NCI-H345 (cell line): ENCODE measurements at regions not wholly inside any gene's neighbourhood (a gene's known extent, or its start where the extent isn't known, plus 50 kb on each side); places are given as distances from the start of the nearest gene placed in this dataset.

ENCODE experiments used
- DNase-seq: peaks from one replicate; lab custom pipeline; 2025; lab: John Stamatoyannopoulos, UW

DNA sequence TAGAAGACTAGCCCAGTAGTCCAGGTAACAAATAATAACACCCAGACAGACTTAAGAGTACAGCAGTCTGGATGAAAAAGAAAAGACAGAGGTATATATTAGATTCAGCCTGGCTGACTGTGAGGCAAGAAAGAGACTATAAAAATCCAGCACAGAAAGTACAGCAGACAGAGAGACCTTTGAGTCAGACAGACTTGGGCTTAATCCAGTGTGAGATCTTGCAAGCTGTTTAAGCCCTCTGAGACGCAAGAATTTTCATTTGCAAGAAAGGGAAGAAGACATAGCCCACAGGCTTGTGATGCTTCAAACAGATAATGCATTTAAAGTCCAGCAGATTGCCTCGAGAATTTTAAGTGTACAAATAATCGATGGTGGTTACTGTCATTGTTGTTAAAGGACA lies 471.4 kb downstream of the LIG4 start:
- no peak for DNase-seq

DNA sequence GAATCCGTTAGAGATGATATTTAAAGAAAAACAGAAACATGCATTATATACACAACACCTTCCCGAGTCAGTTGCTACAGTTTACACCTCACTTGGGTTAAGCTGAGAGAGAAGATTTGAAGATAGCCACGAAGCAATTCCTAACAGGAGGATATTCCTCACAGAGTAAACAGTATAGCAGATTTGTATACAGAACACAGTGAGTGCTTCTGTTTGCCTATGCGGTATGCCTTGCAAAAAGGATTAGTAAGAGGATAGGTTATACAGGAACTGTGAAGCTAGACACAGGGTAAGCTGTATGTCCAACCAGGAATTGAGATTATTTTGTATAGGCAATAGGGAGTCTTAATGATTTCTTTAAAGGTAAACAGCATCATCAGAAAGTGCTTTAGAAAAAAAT lies 471.8 kb downstream of the LIG4 start:
- peak; percentile 42 for DNase-seq

DNA sequence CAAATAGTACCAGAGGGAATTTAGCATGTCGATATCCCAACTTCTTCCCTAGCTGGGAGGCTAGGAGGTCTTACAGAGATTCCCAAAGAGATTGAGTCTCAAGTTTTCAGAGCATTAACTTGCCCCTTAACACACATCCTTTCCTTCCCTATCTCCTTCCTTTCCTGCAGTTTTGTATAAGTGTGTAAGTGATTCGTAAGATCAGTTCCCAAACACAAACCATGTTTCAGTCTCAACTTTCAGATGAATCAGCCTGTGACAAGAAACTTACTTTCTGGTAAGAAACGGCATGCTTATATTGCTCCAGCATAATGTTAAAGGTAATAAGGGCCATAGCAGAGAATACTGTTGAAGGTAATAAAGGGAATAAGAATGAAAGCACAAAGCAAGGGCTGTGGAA lies 472.2 kb downstream of the LIG4 start:
- no peak for DNase-seq

DNA sequence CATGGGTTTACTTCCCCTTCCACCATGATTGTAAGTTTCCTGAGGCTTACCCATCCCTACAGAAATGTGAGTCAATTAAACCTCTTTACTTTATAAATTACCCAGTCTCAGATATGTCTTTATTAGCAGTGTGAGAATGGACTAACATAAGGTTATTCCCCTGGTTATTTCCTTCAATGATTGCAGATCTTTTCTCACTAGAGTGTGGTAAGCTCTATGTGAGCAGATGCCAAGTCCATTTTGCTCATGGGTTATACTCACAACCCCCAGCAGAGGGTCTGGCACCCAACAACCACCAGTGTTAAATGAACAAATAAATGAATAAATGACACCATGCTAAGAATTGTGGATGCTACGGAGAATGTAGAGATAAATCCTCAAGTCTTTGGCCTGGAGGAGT lies 472.8 kb downstream of the LIG4 start:
- no peak for DNase-seq

DNA sequence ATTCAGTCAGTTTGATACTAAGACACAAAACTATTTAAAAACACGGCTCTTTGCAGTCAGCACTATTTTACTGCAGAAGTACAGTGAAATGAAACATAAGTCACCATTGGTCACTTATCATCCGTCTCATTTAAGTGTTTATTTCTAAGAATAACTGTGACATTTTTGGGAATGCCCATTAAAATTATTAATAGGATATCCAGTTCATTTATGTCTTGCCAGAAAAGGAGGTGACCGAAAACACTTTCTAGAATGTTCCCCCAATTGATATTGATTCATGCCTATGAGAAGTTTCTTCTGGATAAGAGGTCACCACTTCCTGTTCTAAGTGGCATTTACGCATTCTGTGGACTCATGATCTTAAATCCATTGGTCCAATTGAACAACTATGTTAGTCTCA lies 477.3 kb downstream of the LIG4 start:
- DNase-seq: no peak

DNA sequence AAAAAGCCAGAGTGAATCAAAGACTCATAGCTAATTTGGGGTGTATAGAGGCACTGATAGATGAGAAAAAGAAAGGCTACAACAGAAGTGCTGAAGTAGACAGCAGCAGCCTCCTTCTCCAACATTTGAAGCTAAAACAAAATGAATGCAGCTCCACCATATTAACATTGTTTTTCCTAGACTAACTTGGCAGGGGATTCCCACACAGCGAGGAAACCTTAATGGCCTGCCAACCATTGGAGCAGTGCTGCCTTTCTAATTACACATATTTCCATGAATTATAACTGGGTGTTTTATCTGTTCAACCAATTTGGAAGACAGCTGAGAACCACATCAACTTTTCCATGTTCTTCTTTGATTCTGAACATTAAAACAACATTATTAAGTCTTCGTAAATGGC lies 478.6 kb downstream of the LIG4 start:
- DNase-seq: no peak

DNA sequence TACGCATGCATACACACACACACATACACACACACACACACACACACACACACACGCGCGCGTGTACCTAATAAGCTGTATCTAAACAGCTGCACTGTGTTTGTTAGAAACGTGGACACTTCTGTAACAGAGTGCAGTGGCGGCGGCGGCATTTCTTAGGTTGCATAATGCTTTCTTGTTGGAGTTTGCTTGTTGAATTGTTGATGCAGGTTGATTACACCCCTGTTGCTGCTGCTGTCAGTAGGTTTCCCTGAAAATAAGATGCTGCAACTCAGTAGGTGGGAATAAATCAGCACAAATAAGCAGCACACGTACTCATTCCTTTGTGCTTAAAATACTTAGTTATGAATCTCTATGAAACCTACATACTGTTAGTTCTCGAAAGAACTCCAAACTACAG lies 479.2 kb downstream of the LIG4 start:
- DNase-seq: no peak

DNA sequence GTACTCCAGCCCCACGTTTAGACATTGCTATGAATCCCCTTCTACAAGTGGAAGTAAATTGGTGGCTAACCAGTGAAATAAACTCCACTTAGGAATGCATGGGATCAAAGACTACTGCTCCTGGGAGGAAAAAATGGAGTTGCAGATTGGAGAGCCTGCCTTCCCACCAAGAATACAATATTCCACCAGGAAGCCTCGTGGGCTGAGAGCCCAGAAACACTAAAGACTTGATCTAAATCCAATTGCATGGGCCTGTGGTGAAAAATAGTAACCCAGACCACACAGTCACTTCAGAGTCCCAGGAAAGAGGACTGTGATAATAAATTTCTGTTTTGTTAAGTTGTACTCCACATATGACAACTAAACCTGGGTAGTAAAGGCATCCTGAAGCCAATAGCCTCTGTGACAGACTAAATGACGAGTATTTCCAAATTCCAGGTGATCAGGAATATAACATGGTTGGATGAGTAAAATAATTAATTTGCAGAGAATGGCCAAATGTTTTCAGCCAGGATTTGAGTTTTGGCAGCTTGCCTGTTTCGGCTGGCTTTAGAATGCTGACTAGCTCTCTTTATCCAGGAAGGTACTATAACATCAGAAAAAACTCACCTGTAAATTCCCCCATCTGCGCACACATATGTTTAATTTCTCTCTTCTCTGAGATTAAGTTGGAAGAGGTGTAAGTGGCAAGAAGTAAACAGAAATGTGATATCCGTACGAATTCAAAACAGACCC lies 480.3 kb downstream of the LIG4 start:
- no peak for DNase-seq

DNA sequence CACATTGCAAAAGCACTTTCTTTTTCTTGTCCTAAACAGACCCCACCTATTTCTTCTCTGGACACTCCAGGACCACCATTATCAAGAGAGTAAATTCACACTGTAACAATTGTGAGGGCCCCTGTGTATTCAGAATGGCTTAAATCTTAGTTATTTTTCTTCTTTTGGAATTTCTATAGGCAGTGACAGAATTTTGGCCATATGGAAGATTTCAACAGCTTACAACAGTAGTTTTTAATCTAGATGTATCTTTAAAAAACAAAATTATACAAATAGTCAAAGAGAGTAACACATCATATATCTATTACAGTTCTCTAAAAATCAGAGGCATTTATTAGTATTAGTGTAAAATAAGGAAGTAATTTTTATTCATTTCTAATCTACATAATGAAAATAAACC lies 482.1 kb downstream of the LIG4 start:
- DNase-seq: no peak

DNA sequence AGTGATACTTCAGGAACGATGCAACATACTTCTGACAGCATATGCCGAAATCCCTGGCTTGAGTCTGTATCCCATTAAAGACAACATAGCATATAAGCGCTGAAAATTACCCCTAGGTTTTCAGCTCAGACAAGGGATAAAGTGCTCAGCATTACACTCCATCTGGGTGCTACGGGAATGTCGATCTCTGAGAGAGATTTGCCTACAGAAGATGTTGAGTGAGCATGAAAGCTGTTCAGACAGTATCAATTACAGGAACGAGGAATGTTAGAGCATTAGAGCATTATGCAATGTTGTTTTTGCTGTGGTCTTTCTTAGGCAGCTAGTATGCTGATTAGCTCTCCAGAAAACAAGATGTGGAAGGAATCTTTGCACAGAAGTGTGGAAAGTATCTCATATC lies 484.5 kb downstream of the LIG4 start:
- DNase-seq: no peak

DNA sequence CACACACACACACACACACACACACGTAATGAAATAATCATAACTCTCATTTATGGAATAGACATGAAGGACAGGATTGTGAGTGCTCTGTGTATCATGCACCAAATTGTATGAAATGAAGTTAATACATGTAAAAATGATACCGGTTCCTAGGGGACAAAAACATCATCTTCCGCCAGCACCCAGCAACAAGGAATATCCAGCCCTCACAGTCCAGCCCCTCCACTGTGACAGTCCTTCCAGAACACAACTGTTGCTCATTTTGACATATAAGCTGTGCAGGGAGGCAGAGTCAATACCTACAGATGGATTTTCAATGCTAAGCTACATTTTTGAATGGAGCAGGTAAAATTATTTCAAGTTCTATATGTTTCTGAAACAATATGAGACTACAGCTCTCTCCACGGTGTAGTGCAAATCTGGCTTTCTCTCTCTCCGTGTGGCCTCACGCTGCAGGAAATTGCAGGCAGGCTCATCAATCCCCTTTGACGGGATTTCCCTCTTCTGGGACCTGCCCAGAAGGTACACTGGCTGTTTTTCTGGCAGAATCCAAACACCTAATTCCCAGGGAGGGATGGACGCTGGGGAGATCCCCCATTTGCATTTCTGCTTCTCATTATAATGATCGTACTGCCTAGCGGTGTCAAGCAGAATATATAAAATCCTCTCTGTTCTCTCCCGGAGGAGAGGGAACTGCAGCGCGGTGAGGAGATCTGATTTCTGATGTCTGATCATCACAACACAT lies 494.0 kb downstream of the LIG4 start:
- DNase-seq: no peak

DNA sequence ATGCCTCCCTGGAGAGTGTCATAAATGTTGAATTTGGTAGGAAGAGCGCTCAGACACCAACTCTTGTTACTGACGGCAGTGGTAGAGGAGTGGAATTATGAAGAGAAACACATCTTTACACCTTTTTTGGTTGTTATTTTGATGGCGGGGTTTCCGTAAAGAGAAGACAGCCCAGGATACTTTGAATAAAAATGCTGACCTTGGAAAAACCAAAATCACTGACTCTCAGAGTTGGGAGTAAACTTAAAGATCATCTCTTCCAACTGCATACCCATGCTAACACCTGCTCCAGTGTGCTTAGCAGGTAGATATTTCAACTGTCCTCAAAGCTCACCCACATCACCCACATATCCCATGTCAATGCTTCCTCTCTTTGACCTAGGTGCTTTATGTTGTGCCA lies 498.6 kb downstream of the LIG4 start:
- no peak for DNase-seq

DNA sequence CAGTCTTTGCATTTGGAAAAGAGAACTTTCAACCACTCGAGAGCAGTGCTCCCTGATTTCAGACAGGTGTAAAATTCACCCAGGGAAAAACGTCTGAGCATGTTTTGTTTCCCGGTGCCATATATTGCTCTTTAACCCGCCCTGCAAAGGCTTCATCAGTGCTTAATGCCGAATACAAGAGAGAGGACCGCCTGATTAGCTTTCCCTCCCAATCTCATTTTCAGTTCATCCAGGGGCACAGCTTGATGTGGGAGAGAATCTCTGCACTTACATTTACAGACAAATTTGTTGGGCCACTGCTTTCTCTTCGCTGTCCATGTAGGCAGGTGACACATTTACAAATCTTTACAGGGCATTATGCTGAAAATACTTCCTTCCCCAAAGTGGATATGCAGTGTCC lies 499.1 kb downstream of the LIG4 start:
- no peak for DNase-seq

DNA sequence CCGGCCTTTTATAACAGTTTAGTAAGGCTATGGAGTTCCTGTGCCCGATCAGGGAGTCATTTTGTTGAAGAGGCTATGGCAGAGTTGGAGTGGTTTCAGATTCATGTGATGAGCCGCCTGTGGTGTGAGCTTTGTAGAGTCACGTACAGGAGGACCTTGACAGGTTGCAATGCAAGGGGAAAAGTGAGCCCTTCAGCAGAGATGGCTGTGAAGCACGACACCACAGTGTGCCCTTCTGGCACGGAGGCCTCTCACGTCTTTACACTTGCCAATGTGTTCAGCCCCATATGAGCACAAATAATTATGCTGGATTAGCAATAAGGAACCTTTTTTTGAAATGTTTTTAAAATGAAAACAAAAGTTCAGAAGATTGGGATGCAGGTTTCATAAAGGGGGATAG lies 499.8 kb downstream of the LIG4 start:
- DNase-seq: peak; percentile 35

DNA sequence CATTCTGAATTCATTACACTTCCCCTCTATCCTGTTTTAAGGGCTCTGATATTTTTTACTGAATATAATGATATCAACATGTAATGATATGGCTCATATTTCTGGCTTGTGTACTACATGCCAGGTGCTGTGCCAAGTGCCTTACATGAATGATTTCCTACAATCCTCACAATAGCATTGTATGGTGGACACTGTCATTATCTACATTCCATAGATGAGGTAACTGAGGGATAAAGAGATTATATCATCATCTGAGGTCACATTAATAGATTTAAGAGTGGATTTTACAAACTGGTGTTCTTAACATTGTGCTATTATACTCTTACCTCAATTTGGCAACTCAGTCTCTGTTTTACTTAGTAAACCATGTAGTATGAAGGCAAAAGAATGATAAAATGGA lies 502.0 kb downstream of the LIG4 start:
- no peak for DNase-seq

DNA sequence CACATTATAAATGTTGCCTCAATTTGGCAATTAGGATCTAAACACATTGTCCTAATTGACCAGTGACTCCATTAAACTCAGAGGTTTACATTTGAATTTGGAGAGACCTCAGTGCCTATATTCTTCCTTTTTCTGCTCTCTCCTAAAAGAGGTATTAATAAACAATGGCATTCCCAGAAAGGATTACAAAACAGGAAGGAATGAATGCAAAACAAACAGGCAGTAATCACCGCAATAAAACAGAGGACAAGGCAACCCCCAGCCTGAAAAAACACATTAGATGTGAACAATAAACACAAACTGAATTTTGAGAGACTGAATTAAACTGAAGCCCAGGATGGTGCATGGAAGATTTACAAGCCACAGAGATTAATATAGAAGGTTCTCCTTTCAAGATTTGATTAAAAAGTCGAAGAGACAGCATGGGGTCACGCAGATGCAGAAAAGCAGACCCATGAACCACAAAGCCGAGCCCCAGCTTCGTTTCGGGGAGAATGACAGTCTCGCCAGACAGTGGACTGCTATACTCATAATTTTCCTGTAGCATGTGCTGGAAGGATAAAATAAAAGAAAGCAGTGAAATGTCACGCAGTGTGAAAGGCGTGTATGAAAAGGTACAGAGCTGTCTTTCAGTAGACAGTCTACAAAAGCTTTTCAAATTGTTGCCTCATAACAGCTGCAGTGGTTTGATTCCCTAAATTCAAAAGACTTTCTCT lies 503.0 kb downstream of the LIG4 start:
- DNase-seq: no peak

DNA sequence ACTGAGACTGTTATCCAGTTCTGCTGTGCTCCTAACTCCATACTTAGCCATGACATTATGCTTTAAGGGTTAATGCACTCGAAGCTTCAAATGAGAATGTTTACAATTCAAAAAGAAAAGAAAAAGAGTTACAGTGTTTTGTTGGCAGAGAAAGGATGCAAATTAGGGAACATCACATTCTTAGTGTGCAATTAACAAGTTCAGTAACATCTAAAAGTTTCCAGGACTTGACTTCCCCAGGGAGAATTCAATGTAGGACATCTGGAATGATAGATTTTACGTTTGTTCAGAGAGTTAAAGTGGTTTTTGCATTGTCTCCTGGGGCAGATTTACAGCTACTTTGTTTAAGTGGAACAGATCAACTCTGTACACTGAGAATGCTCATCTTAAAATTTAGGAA lies 525.2 kb downstream of the LIG4 start:
- DNase-seq: no peak

DNA sequence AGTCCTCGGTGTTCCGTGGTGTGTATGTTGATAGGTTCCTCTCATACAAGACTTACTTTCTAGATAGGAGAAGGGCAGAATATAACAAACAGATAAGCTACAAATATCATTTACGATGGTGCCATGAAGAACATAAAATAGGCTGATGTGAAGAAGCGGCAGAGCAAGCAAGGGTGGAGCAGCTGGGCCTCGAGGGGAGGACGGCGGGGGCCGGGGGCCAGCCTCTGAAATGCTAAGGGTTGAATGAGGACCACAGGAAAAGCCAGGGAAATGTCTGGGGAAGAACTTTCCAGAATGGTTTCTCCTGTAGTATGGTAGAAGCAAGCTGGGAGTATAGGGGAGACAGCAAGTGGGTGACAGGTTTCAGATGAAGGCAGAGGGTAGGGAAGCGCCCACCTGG lies 529.5 kb downstream of the LIG4 start:
- no peak for DNase-seq

DNA sequence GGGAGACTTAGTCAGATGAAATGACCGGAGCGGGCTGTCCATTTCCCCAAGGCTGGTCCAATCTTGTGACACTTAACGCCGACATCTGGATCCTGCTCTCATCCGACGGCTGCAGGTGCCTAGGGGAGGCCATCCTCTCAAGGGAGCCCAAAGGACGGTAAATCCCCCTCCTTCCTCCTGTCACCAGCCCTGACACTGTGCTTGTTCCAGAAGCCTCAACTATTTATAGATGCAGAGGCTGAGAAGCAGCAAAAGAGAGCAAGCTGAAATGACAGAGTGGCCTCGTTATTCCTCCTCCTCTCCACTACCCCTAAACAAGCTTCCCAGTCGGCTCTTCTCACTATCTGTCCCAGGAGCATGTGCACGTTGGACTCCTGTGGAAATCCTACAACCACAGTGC lies 533.7 kb downstream of the LIG4 start:
- DNase-seq: no peak

DNA sequence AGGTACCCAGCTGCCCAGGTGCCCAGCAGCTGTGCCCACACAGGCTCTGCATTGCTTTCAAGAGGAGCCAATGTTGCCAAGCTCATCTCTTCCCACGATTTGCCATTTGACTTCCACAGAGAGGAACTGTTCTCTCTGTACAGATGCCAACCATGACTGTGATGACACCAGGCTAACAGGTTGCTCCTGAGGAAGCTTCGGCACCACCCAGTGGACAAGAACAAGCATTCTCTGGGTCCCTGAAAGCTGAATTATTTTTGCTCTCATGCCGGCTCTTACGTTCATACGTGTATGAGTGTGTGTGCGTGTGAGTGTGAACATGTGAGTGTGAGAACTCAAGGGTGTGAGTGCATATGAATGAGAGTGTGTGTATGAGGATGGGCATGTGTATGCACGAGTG lies 535.2 kb downstream of the LIG4 start:
- peak; percentile 37 for DNase-seq

DNA sequence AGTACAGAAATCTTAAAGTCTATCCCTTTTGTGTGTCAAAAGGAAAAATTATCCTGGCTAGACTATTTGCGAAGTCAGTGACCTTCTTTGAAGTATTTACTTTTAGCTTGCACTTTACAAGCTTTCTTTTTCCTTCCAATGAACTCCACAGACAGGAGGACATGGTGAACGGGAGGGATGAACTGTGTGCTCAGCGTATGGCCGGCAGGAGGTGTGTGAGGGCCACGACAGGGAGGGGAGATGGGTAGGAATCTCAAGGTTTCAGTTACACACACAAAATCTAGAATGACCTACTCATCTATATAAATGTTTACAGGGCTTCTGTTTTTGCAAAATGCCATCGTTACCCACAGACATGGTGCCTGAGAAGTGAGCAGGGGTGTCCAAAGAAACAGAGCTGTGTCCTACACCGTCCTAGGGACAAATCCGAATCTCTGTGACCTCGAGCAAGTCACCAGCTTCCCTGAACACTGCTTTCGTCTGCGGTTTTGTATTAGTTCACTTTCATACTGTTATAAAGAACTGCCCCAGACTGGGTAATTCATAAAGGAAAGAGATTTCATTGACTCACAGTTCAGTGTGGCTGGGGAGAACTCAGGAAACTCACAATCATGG lies 537.2 kb downstream of the LIG4 start:
- no peak for DNase-seq

DNA sequence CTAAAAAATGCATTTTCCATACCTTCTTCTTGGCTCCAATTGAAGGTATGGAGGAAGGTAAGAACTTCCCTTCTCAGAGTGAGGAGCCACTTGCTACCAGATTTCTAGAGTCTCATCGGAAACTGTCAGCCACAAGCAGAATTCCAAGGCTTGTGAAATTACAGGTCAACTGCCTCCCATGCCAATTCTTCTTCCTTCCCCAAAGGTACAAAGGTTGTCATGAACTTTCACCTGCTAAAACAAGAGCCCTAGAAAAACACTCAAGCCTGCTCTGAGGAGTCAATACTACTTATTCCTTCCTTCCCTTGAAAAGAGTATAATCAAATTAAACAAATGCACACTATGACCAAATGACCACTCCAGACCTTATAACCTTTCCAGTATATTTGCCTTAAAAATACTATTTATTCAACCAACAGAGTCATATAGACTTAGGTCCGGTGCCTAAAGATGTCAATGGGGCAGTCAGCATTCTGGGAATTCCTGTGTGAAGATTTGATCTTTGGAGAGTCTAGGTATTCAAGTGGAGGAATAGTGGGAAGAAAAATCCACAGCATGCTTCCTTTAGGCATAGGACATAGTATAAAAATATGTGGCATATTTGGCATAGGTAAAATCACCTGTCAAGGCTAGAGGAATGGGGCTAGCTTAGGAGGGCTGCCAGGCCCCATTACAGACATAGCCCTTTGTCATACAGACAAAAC lies 539.3 kb downstream of the LIG4 start:
- DNase-seq: no peak
